ENCODE measurements at regions not wholly inside any gene's neighbourhood (a gene's known extent, or its start where the extent isn't known, plus 50 kb on each side); places are given as distances from the start of the nearest gene placed in this dataset.

- no peak for DNase-seq
These were observed 1057.2 kb downstream of the NAALADL2 start for GRCh38 chr3:175916191-175916934.

GRCh38 chr3:175914785-175915184 is 1055.7 kb downstream of the NAALADL2 start:
- no peak for DNase-seq

GRCh38 chr3:175913286-175913685 is 1054.2 kb downstream of the NAALADL2 start:
- DNase-seq, result no peak

- DNase-seq, result no peak
These were observed 1052.8 kb downstream of the NAALADL2 start for GRCh38 chr3:175911937-175912336.

DNA sequence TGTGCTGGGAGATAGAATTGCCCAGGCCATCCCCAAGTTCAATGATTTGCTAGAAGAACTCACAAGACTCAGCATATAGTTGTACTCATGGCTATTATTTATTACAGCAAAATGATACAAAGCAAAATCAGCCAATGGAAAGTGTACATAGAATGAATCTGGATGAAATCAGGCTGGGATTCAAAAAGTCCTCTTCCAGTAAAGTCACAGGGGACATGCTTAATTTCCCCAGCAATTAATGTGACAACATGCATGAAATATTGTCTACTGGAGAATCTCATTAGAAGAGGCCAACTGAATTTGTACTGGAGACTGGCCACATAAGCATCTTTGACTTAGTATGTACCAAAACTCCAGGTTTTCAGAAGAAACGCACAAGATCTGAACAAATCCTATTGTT is 1043.1 kb downstream of the NAALADL2 start:
- no peak for DNase-seq

DNA sequence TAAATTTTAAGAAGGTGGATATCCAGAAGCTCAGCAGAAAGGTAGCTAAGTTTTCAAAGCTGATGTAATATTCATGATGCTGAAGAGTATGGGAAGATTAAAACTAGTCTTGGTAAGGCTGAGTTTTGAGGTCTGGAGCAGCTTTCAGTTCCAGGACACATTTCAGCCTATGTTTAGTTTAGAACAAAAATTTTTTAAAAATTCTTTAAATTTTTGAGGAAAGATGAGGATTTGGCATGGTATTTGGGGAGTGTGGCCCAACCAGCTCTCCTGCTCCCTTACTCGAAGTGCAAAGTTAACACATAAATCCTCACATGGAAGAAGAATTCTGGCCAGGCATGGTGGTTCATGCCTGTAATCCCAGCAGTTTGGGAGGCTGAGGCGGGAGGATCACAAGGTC is 1039.1 kb downstream of the NAALADL2 start:
- DNase-seq, result no peak

DNA sequence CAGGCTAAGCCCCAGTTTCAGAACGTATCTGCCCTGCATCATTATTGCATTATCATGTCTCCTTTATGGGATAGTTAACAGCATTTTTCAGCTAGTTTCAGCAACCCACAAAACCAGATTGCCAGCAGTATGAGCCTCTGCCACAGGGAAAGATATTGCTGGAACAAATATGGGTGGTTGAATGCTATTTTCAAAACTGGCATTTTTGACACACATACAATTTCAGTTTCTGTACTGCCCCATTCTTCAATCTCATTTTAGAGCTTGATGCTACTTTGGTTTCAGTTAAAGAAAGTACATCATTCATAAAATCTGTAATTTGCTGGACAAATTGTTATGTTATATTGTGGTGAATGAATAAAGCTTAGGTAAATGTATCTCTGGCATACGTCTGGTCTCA is 1037.5 kb downstream of the NAALADL2 start:
- no peak for DNase-seq

DNA sequence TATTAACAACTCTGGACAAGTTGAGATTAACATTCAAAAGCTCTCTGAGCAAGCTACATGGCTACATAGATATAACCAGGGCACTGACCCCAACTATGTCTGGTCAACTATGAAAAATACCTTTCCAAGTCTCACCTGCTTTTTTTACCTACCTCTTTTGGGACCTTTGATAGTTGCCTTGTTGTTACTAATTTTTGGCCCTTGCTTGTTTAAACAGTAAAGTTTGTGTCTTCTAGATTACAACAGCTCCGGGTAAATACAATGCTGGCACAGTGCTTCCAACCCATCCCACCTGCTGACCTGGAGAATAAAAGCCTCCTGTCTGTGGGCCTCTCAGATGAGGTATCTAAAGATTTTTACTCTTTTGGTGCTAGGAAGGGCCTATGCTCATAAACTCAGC is 1036.6 kb downstream of the NAALADL2 start:
- no peak for DNase-seq

DNA sequence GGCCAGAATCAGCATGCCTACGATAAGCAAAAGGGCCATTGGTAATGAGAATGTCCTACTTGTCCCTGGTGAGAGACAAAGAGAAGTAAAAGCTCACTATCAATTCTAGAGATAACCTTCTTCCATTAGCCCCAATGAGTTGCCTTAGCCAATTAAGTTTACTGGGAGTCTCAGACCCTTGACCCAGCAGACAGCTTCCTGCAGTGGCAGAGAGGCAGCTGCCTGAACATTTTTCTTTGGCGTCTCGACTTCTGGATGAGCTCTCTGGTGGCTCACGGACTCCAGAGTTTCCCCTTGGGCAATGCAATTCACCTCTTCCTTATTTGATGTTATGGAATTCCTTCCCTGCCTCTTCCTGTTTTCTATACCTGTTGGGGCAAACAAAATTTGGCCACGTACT is 1034.4 kb downstream of the NAALADL2 start:
- no peak for DNase-seq

GRCh38 chr3:175890066-175890465 is 1030.9 kb downstream of the NAALADL2 start:
- DNase-seq, result no peak

- no peak for DNase-seq
These were observed 1026.2 kb downstream of the NAALADL2 start for GRCh38 chr3:175885231-175885766.

DNA sequence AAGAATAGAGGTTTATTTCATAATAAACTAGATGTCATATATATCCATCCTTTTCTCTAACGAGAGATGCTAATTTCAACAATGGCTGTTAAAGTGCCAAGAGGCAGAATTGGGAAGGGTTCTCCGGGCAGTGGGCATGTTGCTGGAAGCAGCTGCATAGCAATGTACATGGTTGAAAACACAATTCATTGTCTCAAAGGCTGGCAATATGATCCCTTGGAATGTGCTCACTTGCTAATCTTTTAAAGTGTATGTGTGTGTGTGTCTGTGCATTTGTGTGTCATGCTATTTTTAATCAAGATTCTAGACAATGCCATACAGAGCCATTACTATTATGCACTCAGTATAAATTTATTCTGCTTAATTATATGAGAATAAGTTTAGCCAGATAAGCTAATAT is 1020.3 kb downstream of the NAALADL2 start:
- no peak for DNase-seq

- DNase-seq, result no peak
These were observed 1010.3 kb downstream of the NAALADL2 start for GRCh38 chr3:175869404-175869803.

DNA sequence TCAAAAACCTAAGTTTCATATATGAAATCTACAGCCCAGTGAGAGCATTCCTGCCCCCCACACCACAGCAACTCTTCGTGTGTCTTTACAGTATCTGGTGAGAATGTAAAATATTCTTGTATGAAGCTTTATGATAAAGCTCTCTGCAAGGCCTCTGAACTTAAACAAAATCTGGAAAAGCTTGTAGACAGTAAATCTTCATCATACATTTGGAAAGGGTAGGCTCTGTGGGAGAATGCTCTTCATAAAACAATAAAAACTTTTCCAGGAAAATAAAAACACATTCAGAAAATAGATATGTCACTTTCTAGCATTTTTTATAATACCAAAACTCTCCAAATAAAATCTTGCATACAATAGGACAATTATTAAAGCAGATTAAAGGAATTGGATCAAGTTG is 1009.5 kb downstream of the NAALADL2 start:
- DNase-seq, result no peak

GRCh38 chr3:175865724-175866123 is 1006.6 kb downstream of the NAALADL2 start:
- DNase-seq, result no peak

DNA sequence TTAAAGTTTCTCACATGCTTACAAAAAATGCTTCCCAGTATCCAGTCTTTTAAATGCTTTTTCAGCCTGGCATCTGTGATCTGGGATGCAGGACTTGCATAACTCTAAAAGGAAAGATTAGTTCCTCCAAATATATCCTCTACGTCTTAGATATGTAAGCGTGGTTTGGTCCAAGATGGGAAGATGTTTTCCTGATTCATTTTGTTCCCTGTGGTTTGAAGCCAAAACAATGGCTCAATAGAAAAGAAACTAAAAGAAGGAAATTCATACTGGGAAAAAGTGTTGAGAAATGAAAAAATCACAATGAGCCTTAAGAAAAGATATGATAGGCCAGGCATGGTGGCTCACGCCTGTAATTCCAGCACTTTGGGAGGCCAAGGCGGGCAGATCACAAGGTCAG is 1002.8 kb downstream of the NAALADL2 start:
- DNase-seq, result no peak

Data from stimulated activated CD4-positive, alpha-beta T cell treated with anti-CD3 and anti-CD28 coated beads, Interleukin-15, amount 100 ng/mL, for 24 hours (primary cell).